ENCODE measurements at regions not wholly inside any gene's neighbourhood (a gene's known extent, or its start where the extent isn't known, plus 50 kb on each side); places are given as distances from the start of the nearest gene placed in this dataset.

- peaks cover 0 to 2% (median 0%) of the 10 kb centered on the region in 7 donors for H3K9me3 Mint-ChIP-seq
- DNase-seq: no peak
Observed at GRCh38 chr1:5508669-5509330, 483.4 kb downstream of the NPHP4 start.

GRCh38 chr1:5507340-5507739 is 484.9 kb downstream of the NPHP4 start:
- Mint-ChIP-seq H3K4me1 (no peaks in the 10 kb centered on the region), H3K27me3 (ENCODE audit: low read depth in 3 of 3) (peaks cover 4 to 10% (median 7%) of the 10 kb centered on the region in 3 donors), H3K36me3 (no peaks in the 10 kb centered on the region)

More at GRCh38 chr1:5508669-5509330, 483.4 kb downstream of the NPHP4 start:
- no peak overlapping the region for H2AFZ ChIP-seq (ENCODE audit: insufficient read depth, low read depth, low read length, poor library complexity, severe bottlenecking)
- H3K36me3 ChIP-seq (replicated peaks in 1 of 2; ENCODE audit: control insufficient read depth in 1 of 2, insufficient read depth in 2 of 2, low read length in 2 of 2): no peaks in the 10 kb centered on the region
- 88% methylated on average over 14 of the region's 14 CpGs for WGBS (ENCODE audit: insufficient coverage)
- no peaks in the 10 kb centered on the region for H3K27me3 ChIP-seq (ENCODE audit: control insufficient read depth in 2 of 2, insufficient read depth in 2 of 2, low read length in 2 of 2)
- no peak overlapping the region for H3K27ac ChIP-seq (ENCODE audit: low read depth in 1 of 2, low read length in 2 of 2)
- Mint-ChIP-seq H3K4me3 (no peak overlapping the region), H3K27me3 (ENCODE audit: low read depth in 3 of 3) (peaks cover 4 to 10% (median 7%) of the 10 kb centered on the region in 3 donors), H3K27ac (no peak overlapping the region), H3K4me1 (no peaks in the 10 kb centered on the region), H3K36me3 (no peaks in the 10 kb centered on the region)
- no peaks in the 10 kb centered on the region for H4K20me1 ChIP-seq (ENCODE audit: insufficient read depth, low read length)
- H3K9me3 ChIP-seq (replicated peaks in 1 of 2; ENCODE audit: control insufficient read depth in 1 of 2, insufficient read depth in 1 of 2, low read length in 2 of 2): no peaks in the 10 kb centered on the region
- no peak for TF ChIP-seq CTCF (IDR thresholded peaks at IDR 0.05)
- no peak overlapping the region for H3K4me3 ChIP-seq (replicated peaks in 1 of 3; ENCODE audit: low read depth in 2 of 3, low read length in 3 of 3)
- intact Hi-C loops (cut with micrococcal nuclease): no loop called here
- no peak overlapping the region for H3K4me2 ChIP-seq (replicated peaks; ENCODE audit: extremely low read depth, low read length, poor library complexity, severe bottlenecking)
- H3K9ac ChIP-seq (ENCODE audit: insufficient read depth, low read length, poor library complexity, severe bottlenecking): no peak overlapping the region
- H3K4me1 ChIP-seq (ENCODE audit: control insufficient read depth in 1 of 2, insufficient read depth in 2 of 2, low read length in 2 of 2): no peaks in the 10 kb centered on the region
- no peaks in the 10 kb centered on the region for H3K79me2 ChIP-seq (ENCODE audit: insufficient read depth, low read length)

More at GRCh38 chr1:5507340-5507739, 484.9 kb downstream of the NPHP4 start:
- no peaks in the 10 kb centered on the region for H3K36me3 ChIP-seq (replicated peaks in 1 of 2; ENCODE audit: control insufficient read depth in 1 of 2, insufficient read depth in 2 of 2, low read length in 2 of 2)
- DNase-seq: no peak
- H2AFZ ChIP-seq (ENCODE audit: insufficient read depth, low read depth, low read length, poor library complexity, severe bottlenecking): no peak overlapping the region
- Mint-ChIP-seq H3K9me3 (peaks cover 0 to 2% (median 0%) of the 10 kb centered on the region in 7 donors), H3K27ac (no peak overlapping the region), H3K4me3 (no peak overlapping the region)
- H3K4me2 ChIP-seq (replicated peaks; ENCODE audit: extremely low read depth, low read length, poor library complexity, severe bottlenecking): no peak overlapping the region
- no peaks in the 10 kb centered on the region for H3K9me3 ChIP-seq (replicated peaks in 1 of 2; ENCODE audit: control insufficient read depth in 1 of 2, insufficient read depth in 1 of 2, low read length in 2 of 2)
- H3K27ac ChIP-seq (ENCODE audit: low read depth in 1 of 2, low read length in 2 of 2): no peak overlapping the region
- no peaks in the 10 kb centered on the region for H3K4me1 ChIP-seq (ENCODE audit: control insufficient read depth in 1 of 2, insufficient read depth in 2 of 2, low read length in 2 of 2)
- no peaks in the 10 kb centered on the region for H3K27me3 ChIP-seq (ENCODE audit: control insufficient read depth in 2 of 2, insufficient read depth in 2 of 2, low read length in 2 of 2)
- WGBS (ENCODE audit: insufficient coverage): 55% methylated on average over 5 of the region's 15 CpGs
- no peak for TF ChIP-seq CTCF (IDR thresholded peaks at IDR 0.05)
- H4K20me1 ChIP-seq (ENCODE audit: insufficient read depth, low read length): no peaks in the 10 kb centered on the region
- H3K4me3 ChIP-seq (replicated peaks in 1 of 3; ENCODE audit: low read depth in 2 of 3, low read length in 3 of 3): no peak overlapping the region
- intact Hi-C loops (cut with micrococcal nuclease): loop anchor here in 1 of 2 donors (2.0 kb wide), 1 partner anchor 467 kb away; no protein-coding TSS in a partner anchor
- H3K79me2 ChIP-seq (ENCODE audit: insufficient read depth, low read length): no peaks in the 10 kb centered on the region
- no peak overlapping the region for H3K9ac ChIP-seq (ENCODE audit: insufficient read depth, low read length, poor library complexity, severe bottlenecking)
